A673 (cell line): ENCODE measurements at regions not wholly inside any gene's neighbourhood (a gene's known extent, or its start where the extent isn't known, plus 50 kb on each side); places are given as distances from the start of the nearest gene placed in this dataset.

Experiments
- BruUV-seq: library from RNA; stranded (reverse); fragments of 400-500 nt; replicated peaks from 2 replicates; lab custom pipeline; 2021; lab: Mats Ljungman, UMichigan
- CTCF ChIA-PET: fragments of 300-600 bp; sonication (Branson Sonifier 250); formaldehyde crosslinking; loops from one replicate; lab custom pipeline; 2022; ENCODE audit warnings: antibody characterized with exemption; lab: Charles Lee
- POLR2A ChIA-PET: fragments of 300-600 bp; sonication (Branson Sonifier 250); formaldehyde crosslinking; loops from one replicate; lab custom pipeline; 2022; ENCODE audit warnings: antibody characterized with exemption; ENCODE audit not compliant: low non-redundant PET; lab: Charles Lee
- DNase-seq: peaks from one replicate; pipeline ENCODE4 v3.0.0-alpha.2; 2015; ENCODE audit warnings: low spot score
- H3K27ac ChIP-seq: fragments of 200-600 bp; sonication (generic); 2 replicates; pipeline ENCODE4 v1.5.1; 2016; ENCODE audit warnings: mixed run types, low read depth, mild to moderate bottlenecking, mixed read lengths, antibody characterized with exemption, low read length; ENCODE audit not compliant: poor library complexity, severe bottlenecking
- H3K27me3 ChIP-seq: fragments of 200-600 bp; sonication (generic); replicated peaks from 2 replicates; pipeline ENCODE4 v1.6.1; 2017; ENCODE audit warnings: mixed run types, low read depth, mild to moderate bottlenecking, mixed read lengths, antibody characterized with exemption, low read length; ENCODE audit not compliant: insufficient read depth, poor library complexity
- H3K36me3 ChIP-seq: fragments of 200-600 bp; sonication (generic); 2 replicates; pipeline ENCODE4 v1.6.1; 2016; ENCODE audit warnings: mixed run types, mild to moderate bottlenecking, mixed read lengths, antibody characterized with exemption, low read length; ENCODE audit not compliant: insufficient read depth, poor library complexity, severe bottlenecking
- H3K4me1 ChIP-seq: fragments of 200-600 bp; sonication (generic); 2 replicates; pipeline ENCODE4 v1.6.1; 2017; ENCODE audit warnings: mixed run types, mild to moderate bottlenecking, mixed read lengths, antibody characterized with exemption, low read length; ENCODE audit not compliant: insufficient read depth, poor library complexity, severe bottlenecking
- H3K4me3 ChIP-seq: fragments of 200-600 bp; sonication (generic); 2 replicates; pipeline ENCODE4 v1.5.1; 2016; ENCODE audit warnings: low read depth, mixed run types, mild to moderate bottlenecking, mixed read lengths, low read length; ENCODE audit not compliant: poor library complexity, severe bottlenecking
- H3K9me3 ChIP-seq: fragments of 200-600 bp; sonication (generic); 2 replicates; pipeline ENCODE4 v1.6.1; 2016; ENCODE audit warnings: mixed run types, low read depth, mild to moderate bottlenecking, mixed read lengths, antibody characterized with exemption, low read length; ENCODE audit not compliant: poor library complexity, severe bottlenecking
- EZH2 ChIP-seq: fragments of 200-600 bp; sonication (generic); IDR thresholded peaks from 2 replicates; pipeline ENCODE4 v1.6.1; 2017; ENCODE audit warnings: borderline replicate concordance, low read depth, mild to moderate bottlenecking, mixed read lengths, antibody characterized with exemption, low read length; ENCODE audit not compliant: poor library complexity, severe bottlenecking
- intact Hi-C: fragments of 100-400 bp; cut with micrococcal nuclease; formaldehyde crosslinking; loops from one replicate; pipeline ENCODE4 v1.10.0; 2022; ENCODE audit not compliant: unreplicated experiment
- TF ChIP-seq, protein P1 (sequence below): fragments of 300-800, 200-600 bp; sonication (generic); conservative IDR thresholded peaks from 2 replicates; pipeline ENCODE4 v1.5.1; 2017; ENCODE audit warnings: low read depth, mild to moderate bottlenecking, antibody characterized with exemption, low read length, moderate library complexity, mixed read lengths

- TF ChIP-seq EZH2: no peak
- TF ChIP-seq, protein P1, sequence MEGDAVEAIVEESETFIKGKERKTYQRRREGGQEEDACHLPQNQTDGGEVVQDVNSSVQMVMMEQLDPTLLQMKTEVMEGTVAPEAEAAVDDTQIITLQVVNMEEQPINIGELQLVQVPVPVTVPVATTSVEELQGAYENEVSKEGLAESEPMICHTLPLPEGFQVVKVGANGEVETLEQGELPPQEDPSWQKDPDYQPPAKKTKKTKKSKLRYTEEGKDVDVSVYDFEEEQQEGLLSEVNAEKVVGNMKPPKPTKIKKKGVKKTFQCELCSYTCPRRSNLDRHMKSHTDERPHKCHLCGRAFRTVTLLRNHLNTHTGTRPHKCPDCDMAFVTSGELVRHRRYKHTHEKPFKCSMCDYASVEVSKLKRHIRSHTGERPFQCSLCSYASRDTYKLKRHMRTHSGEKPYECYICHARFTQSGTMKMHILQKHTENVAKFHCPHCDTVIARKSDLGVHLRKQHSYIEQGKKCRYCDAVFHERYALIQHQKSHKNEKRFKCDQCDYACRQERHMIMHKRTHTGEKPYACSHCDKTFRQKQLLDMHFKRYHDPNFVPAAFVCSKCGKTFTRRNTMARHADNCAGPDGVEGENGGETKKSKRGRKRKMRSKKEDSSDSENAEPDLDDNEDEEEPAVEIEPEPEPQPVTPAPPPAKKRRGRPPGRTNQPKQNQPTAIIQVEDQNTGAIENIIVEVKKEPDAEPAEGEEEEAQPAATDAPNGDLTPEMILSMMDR: no peak
- ChIA-PET POLR2A (no interaction called here), CTCF (no interaction called here)
- H3K36me3 ChIP-seq: no peaks in the 10 kb centered on the region
- no peaks in the 10 kb centered on the region for H3K4me1 ChIP-seq
- no peak overlapping the region for H3K4me3 ChIP-seq
- H3K27ac ChIP-seq: no peak overlapping the region
- intact Hi-C loops: no loop called here
- DNase-seq: no peak
- BruUV-seq: no TSS peak
- H3K9me3 ChIP-seq: no peaks in the 10 kb centered on the region
- H3K27me3 ChIP-seq: no peaks in the 10 kb centered on the region
Observed at GRCh38 chr3:43789028-43789427, 98.3 kb downstream of the ABHD5 start.

GRCh38 chr3:43790060-43790459, 99.3 kb downstream of the ABHD5 start:
- no peaks in the 10 kb centered on the region for H3K4me1 ChIP-seq
- H3K4me3 ChIP-seq: no peak overlapping the region
- TF ChIP-seq EZH2: no peak
- TF ChIP-seq, protein P1: no peak
- ChIA-PET CTCF (no interaction called here), POLR2A (no interaction called here)
- H3K27me3 ChIP-seq: no peaks in the 10 kb centered on the region
- H3K27ac ChIP-seq: no peak overlapping the region
- H3K36me3 ChIP-seq: no peaks in the 10 kb centered on the region
- intact Hi-C loops: no loop called here
- no TSS peak for BruUV-seq
- no peaks in the 10 kb centered on the region for H3K9me3 ChIP-seq
- no peak for DNase-seq

- Histone ChIP-seq H3K9me3 (no peaks in the 10 kb centered on the region), H3K4me1 (no peaks in the 10 kb centered on the region), H3K4me3 (no peak overlapping the region), H3K27ac (no peak overlapping the region), H3K36me3 (no peaks in the 10 kb centered on the region), H3K27me3 (no peaks in the 10 kb centered on the region)
- intact Hi-C loops: no loop called here
- no peak for TF ChIP-seq EZH2
- TF ChIP-seq, protein P1: no peak
- ChIA-PET POLR2A (no interaction called here), CTCF (no interaction called here)
- no TSS peak for BruUV-seq
- DNase-seq: no peak
Observed at GRCh38 chr3:43790476-43790875, 99.7 kb downstream of the ABHD5 start.
